GM12864 (cell line): ENCODE measurements at regions not wholly inside any gene's neighbourhood (a gene's known extent, or its start where the extent isn't known, plus 50 kb on each side); places are given as distances from the start of the nearest gene placed in this dataset.

Experiments
- DNase-seq: peaks from one replicate; pipeline ENCODE4 v3.0.0-alpha.2; 2011; ENCODE audit warnings: low read depth
- H3K4me3 ChIP-seq: 2 replicates; pipeline ENCODE4 v1.5.1; 2011; ENCODE audit warnings: mild to moderate bottlenecking, low read depth, low read length, control low read depth
- CTCF ChIP-seq: IDR thresholded peaks from 2 replicates; pipeline ENCODE4 v1.5.1; 2011; ENCODE audit warnings: low read depth, mild to moderate bottlenecking, moderate library complexity, low read length, control low read depth, inconsistent platforms; ENCODE audit errors: missing control alignments

GRCh38 chr13:90020536-90021070, 1326.9 kb upstream of the MIR17HG start:
- no peak overlapping the region for H3K4me3 ChIP-seq
- no peak for DNase-seq
- TF ChIP-seq CTCF: no peak

- no peak for DNase-seq
- H3K4me3 ChIP-seq: no peak overlapping the region
- no peak for TF ChIP-seq CTCF
Measured at GRCh38 chr13:90027409-90027808, 1320.1 kb upstream of the MIR17HG start.

GRCh38 chr13:90032313-90032712, 1315.2 kb upstream of the MIR17HG start:
- no peak overlapping the region for H3K4me3 ChIP-seq
- TF ChIP-seq CTCF: no peak
- DNase-seq: no peak

- TF ChIP-seq CTCF: no peak
- H3K4me3 ChIP-seq: no peak overlapping the region
- DNase-seq: no peak
Measured at GRCh38 chr13:90032841-90033493, 1314.5 kb upstream of the MIR17HG start.

GRCh38 chr13:90039516-90039915, 1308.0 kb upstream of the MIR17HG start:
- TF ChIP-seq CTCF: no peak
- no peak for DNase-seq
- H3K4me3 ChIP-seq: no peak overlapping the region

- no peak overlapping the region for H3K4me3 ChIP-seq
- no peak for DNase-seq
- no peak for TF ChIP-seq CTCF
Measured at GRCh38 chr13:90047600-90047999, 1299.9 kb upstream of the MIR17HG start.
